Kidney (tissue), 13 donors: ENCODE measurements at regions not wholly inside any gene's neighbourhood (a gene's known extent, or its start where the extent isn't known, plus 50 kb on each side); places are given as distances from the start of the nearest gene placed in this dataset.

Experiments
- DNase-seq, 5 donors: peaks; one replicate each; pipeline ENCODE4 v3.0.0-alpha.2; 2013 to 2020
- FAIRE-seq: peaks from 2 replicates; lab custom pipeline; 2012; peaks lifted over from hg19 to GRCh38; lab: Jason Lieb, UNC
- H3K27ac ChIP-seq, 2 donors: one replicate each; pipeline ENCODE4 v1.7.0; 2013; ENCODE audit warnings: low read depth in 2 of 2, low read length in 2 of 2, inconsistent platforms in 1 of 2
- H3K27me3 ChIP-seq: one replicate; pipeline ENCODE4 v1.7.1; 2013; ENCODE audit warnings: low read length, inconsistent platforms; ENCODE audit not compliant: control insufficient read depth, insufficient read depth
- H3K36me3 ChIP-seq, 3 donors: one replicate each; pipeline versions ENCODE4 v1.7.0 to v1.7.1; 2013; ENCODE audit warnings: low read length in 3 of 3, control low read depth in 1 of 3, inconsistent platforms in 1 of 3; ENCODE audit not compliant: insufficient read depth in 3 of 3, control insufficient read depth in 2 of 3
- H3K4me1 ChIP-seq, 3 donors: one replicate each; pipeline versions ENCODE4 v1.7.0 to v1.7.1; 2013; ENCODE audit warnings: low read length in 3 of 3, inconsistent platforms in 1 of 3, low read depth in 1 of 3; ENCODE audit not compliant: control insufficient read depth in 2 of 3, insufficient read depth in 2 of 3
- H3K4me3 ChIP-seq, 3 donors: one replicate each; pipeline versions ENCODE4 v1.7.0 to v1.8.1; 2013; ENCODE audit warnings: low read length in 3 of 3, control low read depth in 1 of 3, inconsistent platforms in 1 of 3
- H3K9ac ChIP-seq, 3 donors: one replicate each; pipeline versions ENCODE4 v1.7.0 to v1.7.1; 2013; ENCODE audit warnings: low read length in 3 of 3, control low read depth in 1 of 3, inconsistent platforms in 1 of 3
- H3K9me3 ChIP-seq, 3 donors: one replicate each; pipeline versions ENCODE4 v1.7.0 to v1.7.1; 2013; ENCODE audit warnings: low read length in 3 of 3, control low read depth in 1 of 3, inconsistent platforms in 1 of 3; ENCODE audit not compliant: control insufficient read depth in 2 of 3, insufficient read depth in 1 of 3
- intact Hi-C: fragments of 100-400 bp; cut with DNase I; formaldehyde crosslinking; loops from one replicate; pipeline ENCODE4 v1.11.1; 2022
- TF ChIP-seq, protein P1 (sequence below): IDR thresholded peaks from 3 replicates; pipeline ENCODE4 v1.5.1; 2012; ENCODE audit warnings: mild to moderate bottlenecking, moderate library complexity, borderline replicate concordance; ENCODE audit not compliant: insufficient read depth; ENCODE audit errors: extremely low read depth
- donor health status: control.
- donor health status: control.
- donor health status: control.
- donor health status: control.
- donor health status: control.
- donor health status: DM: yes; HTN: yes; CAD: no.
- donor health status: Normal renal cell carcinoma (clear cell type).

DNA sequence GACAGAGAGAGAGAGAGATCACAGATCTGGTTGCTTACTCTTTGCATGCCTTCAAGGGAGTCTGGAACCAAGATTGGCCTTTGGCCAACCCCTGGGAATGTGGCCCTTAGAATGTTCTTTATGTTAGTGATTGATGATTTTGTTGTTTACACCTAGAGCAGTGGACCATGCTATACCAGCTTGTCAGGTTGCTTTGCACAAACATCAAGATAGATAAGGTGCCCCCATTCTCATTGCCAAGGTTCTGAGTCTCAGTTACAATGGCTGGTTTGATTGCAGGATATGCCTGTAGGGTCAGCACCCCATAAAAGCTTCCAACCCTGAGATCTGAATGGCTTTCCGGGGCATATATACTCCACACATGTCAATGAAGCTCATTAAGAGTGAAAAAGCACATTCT lies 53.5 kb upstream of the SLC2A12 start:
- TF ChIP-seq, protein P1, sequence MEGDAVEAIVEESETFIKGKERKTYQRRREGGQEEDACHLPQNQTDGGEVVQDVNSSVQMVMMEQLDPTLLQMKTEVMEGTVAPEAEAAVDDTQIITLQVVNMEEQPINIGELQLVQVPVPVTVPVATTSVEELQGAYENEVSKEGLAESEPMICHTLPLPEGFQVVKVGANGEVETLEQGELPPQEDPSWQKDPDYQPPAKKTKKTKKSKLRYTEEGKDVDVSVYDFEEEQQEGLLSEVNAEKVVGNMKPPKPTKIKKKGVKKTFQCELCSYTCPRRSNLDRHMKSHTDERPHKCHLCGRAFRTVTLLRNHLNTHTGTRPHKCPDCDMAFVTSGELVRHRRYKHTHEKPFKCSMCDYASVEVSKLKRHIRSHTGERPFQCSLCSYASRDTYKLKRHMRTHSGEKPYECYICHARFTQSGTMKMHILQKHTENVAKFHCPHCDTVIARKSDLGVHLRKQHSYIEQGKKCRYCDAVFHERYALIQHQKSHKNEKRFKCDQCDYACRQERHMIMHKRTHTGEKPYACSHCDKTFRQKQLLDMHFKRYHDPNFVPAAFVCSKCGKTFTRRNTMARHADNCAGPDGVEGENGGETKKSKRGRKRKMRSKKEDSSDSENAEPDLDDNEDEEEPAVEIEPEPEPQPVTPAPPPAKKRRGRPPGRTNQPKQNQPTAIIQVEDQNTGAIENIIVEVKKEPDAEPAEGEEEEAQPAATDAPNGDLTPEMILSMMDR, result no peak
- FAIRE-seq, result no peak
- H3K36me3 ChIP-seq, result no peaks in the 10 kb centered on the region
- H3K4me1 ChIP-seq, result no peaks in the 10 kb centered on the region
- no peak overlapping the region for H3K4me3 ChIP-seq
- H3K27me3 ChIP-seq, result no peaks in the 10 kb centered on the region
- no peak overlapping the region for H3K27ac ChIP-seq
- H3K9me3 ChIP-seq, result no peaks in the 10 kb centered on the region
- intact Hi-C loops, result no loop called here
- no peak overlapping the region for H3K9ac ChIP-seq
- DNase-seq, result peak in 4 of 5 donors; percentile 78 to 91 (median 86)

DNA sequence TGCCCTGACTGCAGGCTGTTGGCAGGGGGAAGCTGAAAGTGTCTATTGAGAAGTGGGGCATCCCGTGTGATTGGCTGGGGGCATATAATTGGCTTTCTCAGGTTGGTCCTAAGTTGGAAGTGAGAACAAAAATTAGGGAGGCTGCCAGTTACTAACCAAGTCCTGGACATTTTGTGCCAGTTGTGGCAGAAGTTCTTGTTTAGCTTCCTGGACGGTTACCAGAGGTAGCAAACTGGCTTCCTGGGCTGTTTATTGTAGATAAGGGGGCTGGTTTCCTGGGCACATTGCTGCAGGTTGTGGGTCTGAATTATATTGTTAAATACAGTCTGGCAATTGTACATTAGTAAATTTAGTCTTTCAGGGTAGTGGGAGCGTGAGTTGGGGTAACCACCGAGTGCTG lies 50.6 kb upstream of the SLC2A12 start:
- Histone ChIP-seq H3K9ac (no peak overlapping the region), H3K27ac (no peak overlapping the region), H3K4me3 (no peak overlapping the region), H3K27me3 (no peaks in the 10 kb centered on the region), H3K9me3 (no peaks in the 10 kb centered on the region), H3K36me3 (no peaks in the 10 kb centered on the region), H3K4me1 (no peaks in the 10 kb centered on the region)
- DNase-seq, result no peak
- TF ChIP-seq, protein P1, result no peak
- intact Hi-C loops, result no loop called here
- no peak for FAIRE-seq
